ENCODE measurements at regions not wholly inside any gene's neighbourhood (a gene's known extent, or its start where the extent isn't known, plus 50 kb on each side); places are given as distances from the start of the nearest gene placed in this dataset.

DNA sequence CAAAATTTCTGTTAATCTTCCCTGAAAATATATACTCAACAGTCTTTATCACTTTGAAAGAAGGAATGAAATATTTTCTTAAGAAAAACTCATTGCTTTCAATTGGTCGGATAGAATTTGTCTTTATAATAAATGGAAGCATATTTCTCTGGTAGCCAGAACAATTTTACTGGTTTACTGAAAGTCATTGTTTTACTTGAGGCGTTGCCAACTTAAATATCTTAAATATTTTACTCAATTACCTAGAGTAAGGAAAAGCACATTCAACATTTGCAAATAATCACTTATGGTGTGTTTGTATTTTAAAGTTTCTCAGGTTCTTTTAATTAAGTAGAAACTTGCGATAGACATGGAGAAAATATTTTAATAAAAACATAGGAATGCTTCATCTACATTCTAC lies 1181.7 kb downstream of the EFNA5 start:
- dilution Hi-C loops (cut with MboI; ENCODE audit: extremely low pct_ligation_motif_present, low sequenced_read_pairs): no loop called here
- Histone ChIP-seq H3K4me2 (ENCODE audit: control insufficient read depth, extremely low read depth, insufficient read depth, low read depth, low read length) (no peak overlapping the region), H3K9me3 (ENCODE audit: control insufficient read depth, low read depth, low read length) (no peaks in the 10 kb centered on the region), H3K27ac (ENCODE audit: control insufficient read depth, insufficient read depth, low read length) (no peak overlapping the region), H3K9ac (ENCODE audit: control insufficient read depth, extremely low read depth, insufficient read depth, low read length) (no peak overlapping the region), H3K79me2 (ENCODE audit: control insufficient read depth, insufficient read depth, low read length) (no peaks in the 10 kb centered on the region), H3K9me1 (ENCODE audit: control insufficient read depth, extremely low read depth, insufficient read depth, low read length) (no peaks in the 10 kb centered on the region), H2AFZ (ENCODE audit: control insufficient read depth, low read length) (no peak overlapping the region), H3K4me1 (ENCODE audit: control insufficient read depth, extremely low read depth, insufficient read depth, low read length) (no peaks in the 10 kb centered on the region), H3K4me3 (ENCODE audit: control insufficient read depth in 2 of 3, extremely low read depth in 1 of 3, insufficient read depth in 2 of 3, low read depth in 1 of 3, low read length in 3 of 3) (no peak overlapping the region), H4K20me1 (ENCODE audit: control insufficient read depth, extremely low read depth, insufficient read depth, low read length) (no peaks in the 10 kb centered on the region), H3K27me3 (ENCODE audit: control insufficient read depth, extremely low read depth, insufficient read depth, low read length) (no peaks in the 10 kb centered on the region), H3K36me3 (ENCODE audit: control insufficient read depth in 2 of 2, extremely low read depth in 1 of 2, insufficient read depth in 2 of 2, low read length in 2 of 2) (no peaks in the 10 kb centered on the region)
- FAIRE-seq: no peak
- TF ChIP-seq, protein P1, sequence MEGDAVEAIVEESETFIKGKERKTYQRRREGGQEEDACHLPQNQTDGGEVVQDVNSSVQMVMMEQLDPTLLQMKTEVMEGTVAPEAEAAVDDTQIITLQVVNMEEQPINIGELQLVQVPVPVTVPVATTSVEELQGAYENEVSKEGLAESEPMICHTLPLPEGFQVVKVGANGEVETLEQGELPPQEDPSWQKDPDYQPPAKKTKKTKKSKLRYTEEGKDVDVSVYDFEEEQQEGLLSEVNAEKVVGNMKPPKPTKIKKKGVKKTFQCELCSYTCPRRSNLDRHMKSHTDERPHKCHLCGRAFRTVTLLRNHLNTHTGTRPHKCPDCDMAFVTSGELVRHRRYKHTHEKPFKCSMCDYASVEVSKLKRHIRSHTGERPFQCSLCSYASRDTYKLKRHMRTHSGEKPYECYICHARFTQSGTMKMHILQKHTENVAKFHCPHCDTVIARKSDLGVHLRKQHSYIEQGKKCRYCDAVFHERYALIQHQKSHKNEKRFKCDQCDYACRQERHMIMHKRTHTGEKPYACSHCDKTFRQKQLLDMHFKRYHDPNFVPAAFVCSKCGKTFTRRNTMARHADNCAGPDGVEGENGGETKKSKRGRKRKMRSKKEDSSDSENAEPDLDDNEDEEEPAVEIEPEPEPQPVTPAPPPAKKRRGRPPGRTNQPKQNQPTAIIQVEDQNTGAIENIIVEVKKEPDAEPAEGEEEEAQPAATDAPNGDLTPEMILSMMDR (optimal IDR thresholded peaks at IDR 0.05 in 1 of 3, IDR thresholded peaks at IDR 0.05 in 1 of 3, conservative IDR thresholded peaks at IDR 0.05 in 1 of 3; ENCODE audit: extremely low read depth in 1 of 3, insufficient read depth in 2 of 3, low read length in 3 of 3): no peak
- TF ChIP-seq EZH2 (IDR thresholded peaks at IDR 0.05; ENCODE audit: low read length): no peak
- no peak for DNase-seq (ENCODE audit: low read depth, low spot score)

DNA sequence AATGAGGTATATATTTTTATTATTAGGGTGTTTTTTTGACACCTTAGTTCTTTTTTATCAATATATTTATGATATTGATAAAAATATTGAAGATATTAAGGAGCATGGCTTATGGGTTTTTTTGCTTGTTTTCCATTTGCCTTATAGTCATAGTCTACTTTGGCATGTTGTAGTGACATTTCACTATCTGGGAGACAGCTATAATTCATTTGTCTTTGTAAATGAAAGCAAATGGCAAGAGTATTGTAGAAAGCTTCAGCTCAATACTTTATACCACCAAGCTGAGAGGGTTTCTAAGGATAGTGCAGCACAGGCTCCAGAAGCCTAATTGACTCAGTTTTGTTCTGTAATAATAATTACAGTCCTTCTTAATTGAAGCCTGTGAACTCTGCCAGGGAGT lies 1182.3 kb downstream of the EFNA5 start:
- no peak for FAIRE-seq
- dilution Hi-C loops (cut with MboI; ENCODE audit: extremely low pct_ligation_motif_present, low sequenced_read_pairs): no loop called here
- no peak for DNase-seq (ENCODE audit: low read depth, low spot score)
- TF ChIP-seq, protein P1 (optimal IDR thresholded peaks at IDR 0.05 in 1 of 3, IDR thresholded peaks at IDR 0.05 in 1 of 3, conservative IDR thresholded peaks at IDR 0.05 in 1 of 3; ENCODE audit: extremely low read depth in 1 of 3, insufficient read depth in 2 of 3, low read length in 3 of 3): no peak
- no peak for TF ChIP-seq EZH2 (IDR thresholded peaks at IDR 0.05; ENCODE audit: low read length)
- no peak overlapping the region for H3K4me3 ChIP-seq (ENCODE audit: control insufficient read depth in 2 of 3, extremely low read depth in 1 of 3, insufficient read depth in 2 of 3, low read depth in 1 of 3, low read length in 3 of 3)
- H3K27ac ChIP-seq (ENCODE audit: control insufficient read depth, insufficient read depth, low read length): no peak overlapping the region
- no peak overlapping the region for H3K9ac ChIP-seq (ENCODE audit: control insufficient read depth, extremely low read depth, insufficient read depth, low read length)
- H3K36me3 ChIP-seq (ENCODE audit: control insufficient read depth in 2 of 2, extremely low read depth in 1 of 2, insufficient read depth in 2 of 2, low read length in 2 of 2): no peaks in the 10 kb centered on the region
- H2AFZ ChIP-seq (ENCODE audit: control insufficient read depth, low read length): no peak overlapping the region
- no peaks in the 10 kb centered on the region for H3K27me3 ChIP-seq (ENCODE audit: control insufficient read depth, extremely low read depth, insufficient read depth, low read length)
- H3K4me2 ChIP-seq (ENCODE audit: control insufficient read depth, extremely low read depth, insufficient read depth, low read depth, low read length): no peak overlapping the region
- H4K20me1 ChIP-seq (ENCODE audit: control insufficient read depth, extremely low read depth, insufficient read depth, low read length): no peaks in the 10 kb centered on the region
- no peaks in the 10 kb centered on the region for H3K9me1 ChIP-seq (ENCODE audit: control insufficient read depth, extremely low read depth, insufficient read depth, low read length)
- no peaks in the 10 kb centered on the region for H3K4me1 ChIP-seq (ENCODE audit: control insufficient read depth, extremely low read depth, insufficient read depth, low read length)
- H3K79me2 ChIP-seq (ENCODE audit: control insufficient read depth, insufficient read depth, low read length): no peaks in the 10 kb centered on the region
- no peaks in the 10 kb centered on the region for H3K9me3 ChIP-seq (ENCODE audit: control insufficient read depth, low read depth, low read length)
